Neural crest cell (in vitro differentiated cells): ENCODE measurements at regions not wholly inside any gene's neighbourhood (a gene's known extent, or its start where the extent isn't known, plus 50 kb on each side); places are given as distances from the start of the nearest gene placed in this dataset.

Experiments
- DNase-seq: peaks from one replicate; pipeline ENCODE4 v3.0.0; 2021; ENCODE audit warnings: low read depth, mixed read lengths, low spot score
- H3K27ac Mint-ChIP-seq: one replicate; pipeline ENCODE4 v1.8.0; 2021; ENCODE audit warnings: mild to moderate bottlenecking, mixed read lengths; ENCODE audit not compliant: unreplicated experiment
- H3K27me3 Mint-ChIP-seq: 2 replicates; pipeline ENCODE4 v1.8.0; 2021; ENCODE audit warnings: low read depth, mild to moderate bottlenecking, mixed read lengths
- H3K36me3 Mint-ChIP-seq: 2 replicates; pipeline ENCODE4 v1.8.0; 2021; ENCODE audit warnings: low read depth, mild to moderate bottlenecking, mixed read lengths
- H3K4me1 Mint-ChIP-seq: 2 replicates; pipeline ENCODE4 v1.8.0; 2021; ENCODE audit warnings: mixed read lengths
- H3K4me3 Mint-ChIP-seq: one replicate; pipeline ENCODE4 v1.8.0; 2021; ENCODE audit warnings: mild to moderate bottlenecking, mixed read lengths
- H3K9me3 Mint-ChIP-seq: 2 replicates; pipeline ENCODE4 v1.8.0; 2021; ENCODE audit warnings: mixed read lengths
- TF ChIP-seq, protein P1 (sequence below): fragments of 200-600 bp; sonication (generic); conservative IDR thresholded peaks from 2 replicates; pipeline ENCODE4 v1.5.0; 2021; ENCODE audit warnings: antibody characterized with exemption, mild to moderate bottlenecking

DNA sequence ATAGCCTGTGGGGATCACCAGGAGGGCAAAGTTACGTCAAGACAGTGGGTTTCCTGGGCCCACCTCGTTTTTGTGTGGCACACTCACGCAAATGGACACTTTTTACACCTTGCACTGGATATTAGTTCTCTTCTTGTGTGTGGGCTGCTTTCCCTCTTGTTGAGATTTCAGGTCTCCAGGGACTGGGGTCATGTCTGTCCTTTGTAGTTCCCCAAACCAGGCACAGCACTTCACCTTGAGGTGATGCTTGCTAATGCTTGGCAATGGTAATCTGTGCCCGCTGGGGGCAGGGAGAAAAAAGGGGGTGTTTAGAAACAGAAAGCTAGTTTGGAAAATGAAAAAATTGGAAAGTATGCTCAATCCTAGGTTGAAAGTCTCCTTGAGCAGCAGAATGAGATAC, 195.3 kb downstream of the PTEN start:
- DNase-seq, result no peak
- Mint-ChIP-seq H3K36me3 (no peaks in the 10 kb centered on the region), H3K27ac (no peak overlapping the region), H3K4me1 (peaks cover 11% of the 10 kb centered on the region), H3K9me3 (peaks cover 5% of the 10 kb centered on the region), H3K4me3 (no peak overlapping the region), H3K27me3 (no peaks in the 10 kb centered on the region)
- TF ChIP-seq, protein P1, sequence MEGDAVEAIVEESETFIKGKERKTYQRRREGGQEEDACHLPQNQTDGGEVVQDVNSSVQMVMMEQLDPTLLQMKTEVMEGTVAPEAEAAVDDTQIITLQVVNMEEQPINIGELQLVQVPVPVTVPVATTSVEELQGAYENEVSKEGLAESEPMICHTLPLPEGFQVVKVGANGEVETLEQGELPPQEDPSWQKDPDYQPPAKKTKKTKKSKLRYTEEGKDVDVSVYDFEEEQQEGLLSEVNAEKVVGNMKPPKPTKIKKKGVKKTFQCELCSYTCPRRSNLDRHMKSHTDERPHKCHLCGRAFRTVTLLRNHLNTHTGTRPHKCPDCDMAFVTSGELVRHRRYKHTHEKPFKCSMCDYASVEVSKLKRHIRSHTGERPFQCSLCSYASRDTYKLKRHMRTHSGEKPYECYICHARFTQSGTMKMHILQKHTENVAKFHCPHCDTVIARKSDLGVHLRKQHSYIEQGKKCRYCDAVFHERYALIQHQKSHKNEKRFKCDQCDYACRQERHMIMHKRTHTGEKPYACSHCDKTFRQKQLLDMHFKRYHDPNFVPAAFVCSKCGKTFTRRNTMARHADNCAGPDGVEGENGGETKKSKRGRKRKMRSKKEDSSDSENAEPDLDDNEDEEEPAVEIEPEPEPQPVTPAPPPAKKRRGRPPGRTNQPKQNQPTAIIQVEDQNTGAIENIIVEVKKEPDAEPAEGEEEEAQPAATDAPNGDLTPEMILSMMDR, result no peak

DNA sequence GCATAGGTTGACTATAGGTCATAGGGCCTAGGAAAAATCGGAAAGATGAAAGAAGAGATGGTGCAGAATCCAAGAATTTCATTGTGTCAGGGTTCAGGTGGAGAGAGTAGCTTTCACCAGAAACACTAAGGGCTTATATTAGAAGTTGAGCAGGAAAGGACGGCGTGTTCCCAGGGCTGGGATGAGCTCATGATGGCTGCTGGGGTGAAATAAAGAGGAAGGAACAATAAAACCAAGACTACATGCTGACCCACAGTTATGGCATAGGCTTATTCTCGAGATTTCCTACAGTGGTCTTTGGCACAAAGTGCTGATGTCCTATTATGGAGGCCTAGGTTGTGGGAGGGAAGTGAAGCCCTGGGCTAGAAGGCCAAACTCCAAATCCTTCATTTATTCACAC, 195.8 kb downstream of the PTEN start:
- H3K4me3 Mint-ChIP-seq, result no peak overlapping the region
- H3K27ac Mint-ChIP-seq, result no peak overlapping the region
- no peak for DNase-seq
- TF ChIP-seq, protein P1, result no peak
- no peaks in the 10 kb centered on the region for H3K36me3 Mint-ChIP-seq
- H3K27me3 Mint-ChIP-seq, result no peaks in the 10 kb centered on the region
- peaks cover 5% of the 10 kb centered on the region for H3K9me3 Mint-ChIP-seq
- H3K4me1 Mint-ChIP-seq, result peaks cover 11% of the 10 kb centered on the region

DNA sequence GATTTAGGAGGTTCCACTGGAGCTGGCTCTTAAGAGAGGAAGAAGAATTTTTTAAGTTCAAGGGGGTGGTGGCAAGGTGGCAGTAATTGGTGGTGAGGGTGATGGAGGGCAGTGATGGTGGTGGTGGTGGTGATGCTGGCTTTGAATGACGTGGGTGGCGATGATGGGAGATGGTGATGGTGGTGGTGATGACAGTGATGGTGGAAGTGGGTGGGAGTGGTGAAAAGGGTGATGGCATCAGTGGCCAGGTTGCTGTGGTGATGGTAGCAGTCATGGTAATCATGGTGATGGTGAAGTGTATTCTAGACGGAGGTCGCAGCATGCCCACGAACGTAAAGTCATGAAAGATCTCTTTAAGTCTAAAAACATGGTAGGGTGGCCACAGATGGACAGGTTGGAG, 197.3 kb downstream of the PTEN start:
- TF ChIP-seq, protein P1, result no peak
- H3K36me3 Mint-ChIP-seq, result no peaks in the 10 kb centered on the region

DNA sequence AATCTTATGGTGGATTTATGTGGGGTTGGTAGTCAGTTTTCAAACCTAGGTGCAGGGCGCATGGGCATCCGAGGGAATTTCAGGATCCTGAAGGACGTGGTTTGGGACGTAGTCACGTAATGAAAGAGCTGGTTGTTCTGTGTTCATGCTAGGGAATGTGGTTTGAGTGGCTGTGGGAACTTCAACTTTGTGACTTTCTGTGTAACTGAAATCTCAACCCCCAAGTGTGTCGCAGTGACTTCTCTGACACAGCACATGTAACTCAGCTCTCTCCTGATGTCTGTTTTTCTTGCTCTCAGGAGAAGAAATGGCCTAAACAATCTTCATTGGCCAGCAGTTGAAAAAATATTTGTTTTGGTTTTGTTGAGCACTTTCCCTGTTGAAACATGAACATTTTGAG, 199.0 kb downstream of the PTEN start:
- Mint-ChIP-seq H3K9me3 (peaks cover 5% of the 10 kb centered on the region), H3K27me3 (no peaks in the 10 kb centered on the region), H3K4me3 (no peak overlapping the region), H3K27ac (peak overlapping the region; percentile 87), H3K4me1 (peaks cover 11% of the 10 kb centered on the region), H3K36me3 (no peaks in the 10 kb centered on the region)
- TF ChIP-seq, protein P1, result no peak
- DNase-seq, result no peak

More for the DNA sequence above, 197.3 kb downstream of the PTEN start:
- Mint-ChIP-seq H3K27me3 (no peaks in the 10 kb centered on the region), H3K4me1 (peaks cover 11% of the 10 kb centered on the region), H3K27ac (peak overlapping the region; percentile 82), H3K4me3 (no peak overlapping the region), H3K9me3 (peaks cover 5% of the 10 kb centered on the region)
- no peak for DNase-seq

DNA sequence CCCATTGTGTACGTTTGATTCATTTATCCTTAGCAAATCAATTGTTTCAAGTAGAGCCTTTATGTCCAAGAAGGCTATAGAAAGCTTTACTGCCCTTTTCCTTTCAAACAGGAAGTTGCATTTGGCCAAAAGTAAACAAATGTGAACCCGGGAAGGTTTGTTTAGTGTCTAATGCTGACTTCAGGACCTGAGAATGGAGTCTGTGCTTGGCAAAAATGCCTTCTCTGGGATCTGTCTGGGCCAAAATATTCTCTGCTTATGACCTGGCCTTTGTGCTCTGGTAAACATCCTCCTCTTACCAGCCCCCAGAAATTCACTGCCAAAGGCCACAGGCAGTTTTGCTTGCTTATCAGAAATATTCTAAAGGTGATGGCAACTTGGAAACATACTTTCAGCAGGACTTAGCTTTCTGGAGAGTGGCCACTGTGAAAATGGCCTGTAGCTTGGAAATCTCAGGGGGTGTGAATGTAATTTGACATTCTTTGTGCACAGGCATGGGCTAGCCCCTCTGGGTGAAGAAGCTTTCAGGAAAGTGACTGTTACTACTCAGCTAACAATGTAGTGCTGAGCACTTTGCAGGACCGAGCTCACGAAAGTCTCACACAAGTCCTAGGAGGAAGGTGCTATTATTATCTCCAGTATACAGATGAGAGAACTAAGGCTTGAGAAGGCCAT, 199.5 kb downstream of the PTEN start:
- Mint-ChIP-seq H3K36me3 (no peaks in the 10 kb centered on the region), H3K4me3 (no peak overlapping the region), H3K9me3 (peaks cover 5% of the 10 kb centered on the region), H3K27me3 (no peaks in the 10 kb centered on the region), H3K27ac (peak overlapping the region; percentile 87), H3K4me1 (peaks cover 11% of the 10 kb centered on the region)
- DNase-seq, result no peak
- TF ChIP-seq, protein P1, result no peak
